ENCODE measurements at regions not wholly inside any gene's neighbourhood (a gene's known extent, or its start where the extent isn't known, plus 50 kb on each side); places are given as distances from the start of the nearest gene placed in this dataset.
"Not testable (repeated sequence)": the region's sequence is repeated elsewhere in the genome, so short reads cannot be mapped to it uniquely, and the experiment has no call there.

- no peaks in the 10 kb centered on the region for H3K27me3 Mint-ChIP-seq (ENCODE audit: low read depth)
- no peaks in the 10 kb centered on the region for H3K4me1 Mint-ChIP-seq (ENCODE audit: low read depth)
- H3K36me3 Mint-ChIP-seq (ENCODE audit: low read depth): no peaks in the 10 kb centered on the region
- H3K4me3 Mint-ChIP-seq: no peak overlapping the region
- peaks cover 3% of the 10 kb centered on the region for H3K9me3 Mint-ChIP-seq
- no peak overlapping the region for H3K27ac Mint-ChIP-seq
Measured at GRCh38 chr9:78682216-78682615, 385.3 kb downstream of the PSAT1 start.

GRCh38 chr9:78685471-78685870 lies 388.5 kb downstream of the PSAT1 start:
- Mint-ChIP-seq H3K4me1 (ENCODE audit: low read depth) (no peaks in the 10 kb centered on the region), H3K36me3 (ENCODE audit: low read depth) (no peaks in the 10 kb centered on the region)

GRCh38 chr9:78688796-78689195 lies 391.9 kb downstream of the PSAT1 start:
- no peaks in the 10 kb centered on the region for H3K36me3 Mint-ChIP-seq (ENCODE audit: low read depth)
- H3K27ac Mint-ChIP-seq: no peak overlapping the region
- no peaks in the 10 kb centered on the region for H3K4me1 Mint-ChIP-seq (ENCODE audit: low read depth)
- no peak overlapping the region for H3K4me3 Mint-ChIP-seq
- no peaks in the 10 kb centered on the region for H3K27me3 Mint-ChIP-seq (ENCODE audit: low read depth)
- H3K9me3 Mint-ChIP-seq: peaks cover under 1% of the 10 kb centered on the region

More at GRCh38 chr9:78685471-78685870, 388.5 kb downstream of the PSAT1 start:
- H3K27ac Mint-ChIP-seq: no peak overlapping the region
- H3K27me3 Mint-ChIP-seq (ENCODE audit: low read depth): no peaks in the 10 kb centered on the region
- H3K9me3 Mint-ChIP-seq: peaks cover 3% of the 10 kb centered on the region
- no peak overlapping the region for H3K4me3 Mint-ChIP-seq

DNA sequence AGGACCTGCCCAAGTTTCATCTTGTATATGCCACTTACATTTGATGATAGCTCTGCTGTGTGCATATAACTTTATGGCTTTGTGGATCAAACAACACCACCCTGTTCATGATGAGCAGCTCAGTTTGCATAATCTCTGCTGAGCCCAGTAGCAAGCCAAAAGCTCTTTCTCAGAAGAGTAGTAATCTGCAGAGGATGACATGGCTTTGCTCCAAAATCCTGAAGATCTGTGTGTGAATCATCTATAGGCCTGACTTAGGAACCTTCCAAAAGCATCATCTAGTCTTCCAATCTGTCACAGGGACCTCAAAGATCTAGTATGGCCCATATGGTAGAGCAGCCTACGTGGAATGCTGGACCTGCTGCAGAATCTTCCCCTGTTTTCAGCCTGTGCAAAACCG lies 394.6 kb downstream of the PSAT1 start:
- H3K27me3 Mint-ChIP-seq (ENCODE audit: low read depth): no peaks in the 10 kb centered on the region
- no peaks in the 10 kb centered on the region for H3K9me3 Mint-ChIP-seq
- H3K36me3 Mint-ChIP-seq (ENCODE audit: low read depth): no peaks in the 10 kb centered on the region
- H3K27ac Mint-ChIP-seq: no peak overlapping the region
- no peaks in the 10 kb centered on the region for H3K4me1 Mint-ChIP-seq (ENCODE audit: low read depth)
- no peak overlapping the region for H3K4me3 Mint-ChIP-seq

GRCh38 chr9:78692871-78693270 lies 395.9 kb downstream of the PSAT1 start:
- Mint-ChIP-seq H3K9me3 (no peaks in the 10 kb centered on the region), H3K36me3 (ENCODE audit: low read depth) (no peaks in the 10 kb centered on the region), H3K27me3 (ENCODE audit: low read depth) (no peaks in the 10 kb centered on the region), H3K4me1 (ENCODE audit: low read depth) (no peaks in the 10 kb centered on the region), H3K27ac (no peak overlapping the region), H3K4me3 (no peak overlapping the region)

DNA sequence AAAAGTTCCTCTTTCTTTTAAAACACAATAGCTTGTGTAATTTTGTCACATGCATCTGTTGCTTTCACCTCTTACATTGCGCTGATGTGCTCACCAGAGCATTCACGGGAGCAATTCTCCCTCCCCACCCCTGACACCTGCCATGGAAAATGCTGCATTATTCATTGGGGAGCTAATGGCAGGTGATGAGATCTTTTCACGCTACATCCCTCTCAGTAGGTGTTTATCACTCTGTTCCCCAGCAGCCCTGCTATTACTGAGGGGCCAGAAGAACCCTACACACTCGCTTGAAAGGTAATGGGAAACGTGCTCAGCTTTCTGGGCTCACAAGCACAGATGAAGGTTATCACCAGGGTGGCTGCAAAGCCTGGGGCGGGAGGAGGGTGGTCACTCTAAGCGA lies 398.0 kb downstream of the PSAT1 start:
- no peaks in the 10 kb centered on the region for H3K27me3 Mint-ChIP-seq (ENCODE audit: low read depth)
- H3K4me3 Mint-ChIP-seq: no peak overlapping the region
- H3K9me3 Mint-ChIP-seq: no peaks in the 10 kb centered on the region
- no peaks in the 10 kb centered on the region for H3K4me1 Mint-ChIP-seq (ENCODE audit: low read depth)
- H3K27ac Mint-ChIP-seq: no peak overlapping the region
- no peaks in the 10 kb centered on the region for H3K36me3 Mint-ChIP-seq (ENCODE audit: low read depth)

GRCh38 chr9:78695519-78695918 lies 398.6 kb downstream of the PSAT1 start:
- H3K36me3 Mint-ChIP-seq (ENCODE audit: low read depth): no peaks in the 10 kb centered on the region
- H3K27me3 Mint-ChIP-seq (ENCODE audit: low read depth): no peaks in the 10 kb centered on the region
- no peaks in the 10 kb centered on the region for H3K4me1 Mint-ChIP-seq (ENCODE audit: low read depth)
- no peak overlapping the region for H3K4me3 Mint-ChIP-seq
- no peaks in the 10 kb centered on the region for H3K9me3 Mint-ChIP-seq
- no peak overlapping the region for H3K27ac Mint-ChIP-seq

DNA sequence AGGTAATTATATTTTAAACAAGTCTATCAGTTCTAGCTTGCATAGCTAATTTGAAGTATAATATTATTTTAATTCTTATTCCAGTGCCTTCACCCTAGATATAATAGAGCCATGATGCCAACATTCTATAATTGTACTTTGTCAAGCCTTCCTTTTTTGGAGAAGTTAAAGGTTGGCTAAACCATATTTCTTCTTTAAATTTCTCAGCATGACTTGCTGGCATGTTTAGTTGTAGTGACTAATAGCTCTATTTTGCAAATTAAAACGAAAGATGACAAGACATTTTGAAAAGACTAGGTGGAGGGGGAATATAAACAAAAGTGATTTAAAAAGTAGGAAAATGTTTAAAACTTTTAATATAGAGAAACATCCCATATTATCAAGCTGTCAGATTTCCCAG lies 400.7 kb downstream of the PSAT1 start:
- no peaks in the 10 kb centered on the region for H3K9me3 Mint-ChIP-seq
- H3K4me1 Mint-ChIP-seq (ENCODE audit: low read depth): no peaks in the 10 kb centered on the region
- no peak overlapping the region for H3K4me3 Mint-ChIP-seq
- H3K36me3 Mint-ChIP-seq (ENCODE audit: low read depth): no peaks in the 10 kb centered on the region
- no peaks in the 10 kb centered on the region for H3K27me3 Mint-ChIP-seq (ENCODE audit: low read depth)
- no peak overlapping the region for H3K27ac Mint-ChIP-seq

DNA sequence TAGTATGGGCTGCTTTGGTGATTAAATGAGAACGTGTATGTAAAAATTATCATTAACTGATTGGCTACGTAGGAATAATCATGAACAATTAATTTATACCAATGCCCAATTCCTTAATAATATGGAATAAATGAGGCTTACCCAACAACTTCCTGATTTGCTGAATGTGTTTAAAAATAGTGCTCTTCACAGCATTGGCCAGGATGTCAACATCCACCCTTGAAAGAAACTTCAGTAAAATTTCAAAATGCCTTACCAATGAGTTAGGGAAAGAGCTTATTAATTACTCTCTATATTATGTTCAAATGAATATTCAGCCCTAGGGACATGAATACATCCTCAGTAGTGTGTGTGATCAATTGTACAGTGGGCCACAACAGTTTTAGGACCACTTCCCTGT lies 401.4 kb downstream of the PSAT1 start:
- H3K4me1 Mint-ChIP-seq (ENCODE audit: low read depth): no peaks in the 10 kb centered on the region
- H3K9me3 Mint-ChIP-seq: no peaks in the 10 kb centered on the region

DNA sequence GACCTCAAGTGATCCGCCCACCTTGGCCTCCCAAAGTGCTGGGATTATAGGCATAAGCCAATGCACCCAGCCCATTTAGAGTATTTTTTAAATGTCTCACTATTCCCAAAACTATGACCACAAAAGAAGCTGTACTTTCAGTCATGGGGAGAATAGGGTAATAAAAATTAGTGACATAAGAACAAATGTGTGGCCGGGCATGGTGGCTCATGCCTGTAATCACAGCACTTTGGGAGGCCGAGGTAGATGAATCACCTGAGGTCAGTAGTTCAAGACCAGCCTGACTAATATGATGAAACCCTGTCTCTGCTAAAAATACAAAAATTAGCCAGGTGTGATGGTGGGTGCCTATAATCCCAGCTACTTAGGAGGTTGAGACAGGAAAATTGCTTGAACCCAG lies 402.3 kb downstream of the PSAT1 start:
- not testable (repeated sequence) for H3K27ac Mint-ChIP-seq; H3K4me1 Mint-ChIP-seq (ENCODE audit: low read depth); H3K4me3 Mint-ChIP-seq; H3K36me3 Mint-ChIP-seq (ENCODE audit: low read depth); H3K27me3 Mint-ChIP-seq (ENCODE audit: low read depth); H3K9me3 Mint-ChIP-seq

More for the DNA sequence above, 401.4 kb downstream of the PSAT1 start:
- H3K4me3 Mint-ChIP-seq: no peak overlapping the region
- no peaks in the 10 kb centered on the region for H3K27me3 Mint-ChIP-seq (ENCODE audit: low read depth)
- H3K36me3 Mint-ChIP-seq (ENCODE audit: low read depth): no peaks in the 10 kb centered on the region
- H3K27ac Mint-ChIP-seq: no peak overlapping the region

GRCh38 chr9:78704153-78704552 lies 407.2 kb downstream of the PSAT1 start:
- H3K4me1 Mint-ChIP-seq (ENCODE audit: low read depth); H3K4me3 Mint-ChIP-seq; H3K27ac Mint-ChIP-seq; H3K27me3 Mint-ChIP-seq (ENCODE audit: low read depth); H3K9me3 Mint-ChIP-seq; H3K36me3 Mint-ChIP-seq (ENCODE audit: low read depth): not testable (repeated sequence)

GRCh38 chr9:78707080-78707479 lies 410.2 kb downstream of the PSAT1 start:
- H3K36me3 Mint-ChIP-seq (ENCODE audit: low read depth): no peaks in the 10 kb centered on the region
- H3K27me3 Mint-ChIP-seq (ENCODE audit: low read depth): no peaks in the 10 kb centered on the region
- H3K9me3 Mint-ChIP-seq: no peaks in the 10 kb centered on the region
- no peak overlapping the region for H3K27ac Mint-ChIP-seq
- H3K4me1 Mint-ChIP-seq (ENCODE audit: low read depth): peaks cover 2% of the 10 kb centered on the region
- no peak overlapping the region for H3K4me3 Mint-ChIP-seq

DNA sequence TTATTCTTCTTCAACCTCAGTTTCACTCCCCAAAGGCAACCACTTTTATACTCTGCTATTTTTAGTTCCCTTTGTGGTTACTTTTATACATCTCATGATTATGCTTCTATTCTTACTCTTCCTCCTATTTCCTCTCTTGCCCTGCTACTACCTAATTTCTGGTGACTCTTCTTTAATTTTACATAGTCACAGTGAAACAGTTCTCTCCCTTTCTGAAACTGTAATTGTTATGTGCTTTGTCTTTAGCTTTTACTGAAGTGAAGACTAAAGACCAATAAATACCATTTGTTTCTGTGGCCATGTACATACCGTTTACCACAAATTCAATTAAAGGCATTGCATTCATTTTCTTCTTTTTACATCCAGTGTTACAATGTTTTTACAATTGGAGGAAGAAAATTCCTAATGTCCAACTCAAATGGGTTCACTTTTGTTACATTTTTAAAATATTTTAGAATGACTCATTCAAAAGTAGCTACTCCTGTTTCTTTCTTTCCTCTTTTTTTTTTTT lies 410.6 kb downstream of the PSAT1 start:
- Mint-ChIP-seq H3K27ac (no peak overlapping the region), H3K27me3 (ENCODE audit: low read depth) (no peaks in the 10 kb centered on the region)

DNA sequence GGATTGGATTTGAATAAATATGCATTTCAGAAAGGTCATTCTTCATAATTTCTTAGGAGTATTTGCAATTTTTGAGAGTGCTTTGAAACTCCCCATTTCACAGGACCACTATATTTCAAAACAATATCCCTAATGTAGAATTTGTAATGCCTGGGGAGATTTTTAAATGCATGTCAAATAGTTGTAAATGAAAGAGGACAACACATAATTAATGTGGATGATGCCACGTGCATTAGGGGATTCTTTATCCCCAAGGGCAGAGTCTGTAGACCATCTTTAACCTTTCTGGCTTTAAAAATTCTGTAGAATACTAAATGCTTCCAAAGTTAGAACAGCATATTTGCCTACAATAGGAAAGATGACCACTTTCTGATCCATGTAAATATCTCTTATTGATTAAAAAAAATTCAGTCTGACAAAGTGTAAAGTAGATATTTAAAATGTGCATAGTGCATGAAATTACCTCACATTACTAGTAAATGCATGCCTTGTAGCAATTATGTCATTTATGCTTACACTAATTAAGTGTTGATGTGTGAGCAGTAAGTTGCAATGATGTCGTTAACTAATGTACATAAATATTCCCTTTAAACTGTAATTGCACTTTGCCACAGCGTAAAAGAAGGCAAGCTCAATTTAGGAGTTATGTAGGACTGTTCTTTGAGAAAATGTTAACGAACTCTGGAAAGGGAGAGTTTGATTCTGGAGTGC lies 416.1 kb downstream of the PSAT1 start:
- no peaks in the 10 kb centered on the region for H3K4me1 Mint-ChIP-seq (ENCODE audit: low read depth)
- no peak overlapping the region for H3K27ac Mint-ChIP-seq
- no peaks in the 10 kb centered on the region for H3K9me3 Mint-ChIP-seq
- no peak overlapping the region for H3K4me3 Mint-ChIP-seq
- H3K36me3 Mint-ChIP-seq (ENCODE audit: low read depth): no peaks in the 10 kb centered on the region
- no peaks in the 10 kb centered on the region for H3K27me3 Mint-ChIP-seq (ENCODE audit: low read depth)

More for the DNA sequence above, 410.6 kb downstream of the PSAT1 start:
- no peak overlapping the region for H3K4me3 Mint-ChIP-seq
- no peaks in the 10 kb centered on the region for H3K9me3 Mint-ChIP-seq
- peaks cover 2% of the 10 kb centered on the region for H3K4me1 Mint-ChIP-seq (ENCODE audit: low read depth)
- H3K36me3 Mint-ChIP-seq (ENCODE audit: low read depth): no peaks in the 10 kb centered on the region

DNA sequence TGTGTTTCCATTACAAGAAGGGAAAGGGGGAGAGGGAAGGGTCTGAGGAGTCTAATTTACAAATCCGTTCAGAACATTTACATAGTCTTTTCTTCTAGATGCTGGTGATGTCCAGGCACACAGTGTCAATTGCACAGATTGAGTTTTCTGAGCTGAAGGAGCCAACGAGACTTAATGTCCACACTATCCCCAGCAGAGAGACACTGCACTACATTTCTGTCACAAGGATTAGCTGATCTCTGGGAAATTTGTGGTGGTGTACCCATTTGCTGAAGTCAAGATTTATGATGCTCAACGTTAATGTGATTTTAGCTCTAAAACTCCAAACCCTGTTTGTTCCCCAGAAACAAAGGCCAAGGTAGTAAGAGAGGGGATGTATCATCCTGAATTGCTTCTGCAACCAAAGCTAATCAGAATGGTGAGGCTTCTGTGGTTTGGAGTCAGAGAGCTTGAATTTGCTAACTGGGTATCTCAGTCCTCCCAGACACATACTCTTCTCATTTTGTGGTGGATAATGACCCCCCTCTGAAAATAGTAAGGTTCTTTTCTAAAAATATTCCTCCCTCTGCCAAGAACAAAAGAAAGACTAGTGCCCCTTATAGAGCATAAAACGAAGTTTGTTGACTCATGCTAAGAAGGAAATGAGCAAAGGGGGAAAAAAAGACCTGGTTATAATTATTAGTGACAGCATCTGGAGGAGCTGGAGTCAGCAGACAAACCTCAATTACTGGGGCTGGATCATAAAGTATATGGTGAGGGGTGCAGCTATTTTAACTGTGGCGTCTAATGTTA lies 416.9 kb downstream of the PSAT1 start:
- Mint-ChIP-seq H3K4me1 (ENCODE audit: low read depth) (no peaks in the 10 kb centered on the region), H3K9me3 (no peaks in the 10 kb centered on the region), H3K27me3 (ENCODE audit: low read depth) (no peaks in the 10 kb centered on the region), H3K4me3 (no peak overlapping the region), H3K27ac (no peak overlapping the region), H3K36me3 (ENCODE audit: low read depth) (no peaks in the 10 kb centered on the region)

Data from T-helper 1 cell treated with Interleukin-12 subunit alpha and Interleukin-12 subunit beta and Interleukin-4 antibody, amounts not matched to agents 30 μg/mL and 1 μg/mL, for 36 hours (primary cell).